HL-60 (cell line): ENCODE measurements at regions not wholly inside any gene's neighbourhood (a gene's known extent, or its start where the extent isn't known, plus 50 kb on each side); places are given as distances from the start of the nearest gene placed in this dataset.

Experiments used
- POLR2AphosphoS5 ChIP-seq: IDR thresholded peaks from 2 replicates; pipeline ENCODE4 v1.6.1; 2012; ENCODE audit warnings: low read depth
- TF ChIP-seq, protein P1 (sequence below): IDR thresholded peaks from 2 replicates; pipeline ENCODE4 v1.6.1; 2012; ENCODE audit warnings: low read depth; ENCODE audit not compliant: insufficient replicate concordance
- TF ChIP-seq, protein P2 (sequence below): IDR thresholded peaks from one replicate; pipeline ENCODE4 v1.5.1; 2011; ENCODE audit warnings: low read length, control low read depth, inconsistent platforms; ENCODE audit not compliant: insufficient read depth

DNA sequence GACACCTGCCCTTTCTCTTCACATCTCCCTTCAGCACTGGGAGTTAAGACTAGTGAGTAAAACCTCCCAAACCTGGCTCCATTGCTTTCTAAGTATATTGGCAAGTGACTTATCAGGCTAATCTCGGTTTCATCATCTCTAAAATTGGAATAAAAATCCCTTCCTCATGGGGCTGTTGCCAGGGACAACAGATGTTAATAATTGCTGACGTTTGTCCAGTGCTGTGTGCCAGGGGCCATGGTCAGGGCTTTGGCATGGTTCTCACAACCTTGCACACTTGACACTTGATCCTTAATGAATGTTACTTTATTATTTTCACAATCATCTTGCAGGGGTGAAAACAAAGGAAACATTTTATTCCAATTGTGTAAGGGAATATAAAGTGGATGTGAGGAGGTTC, 1262.0 kb upstream of the WWC1 start:
- TF ChIP-seq, protein P1, sequence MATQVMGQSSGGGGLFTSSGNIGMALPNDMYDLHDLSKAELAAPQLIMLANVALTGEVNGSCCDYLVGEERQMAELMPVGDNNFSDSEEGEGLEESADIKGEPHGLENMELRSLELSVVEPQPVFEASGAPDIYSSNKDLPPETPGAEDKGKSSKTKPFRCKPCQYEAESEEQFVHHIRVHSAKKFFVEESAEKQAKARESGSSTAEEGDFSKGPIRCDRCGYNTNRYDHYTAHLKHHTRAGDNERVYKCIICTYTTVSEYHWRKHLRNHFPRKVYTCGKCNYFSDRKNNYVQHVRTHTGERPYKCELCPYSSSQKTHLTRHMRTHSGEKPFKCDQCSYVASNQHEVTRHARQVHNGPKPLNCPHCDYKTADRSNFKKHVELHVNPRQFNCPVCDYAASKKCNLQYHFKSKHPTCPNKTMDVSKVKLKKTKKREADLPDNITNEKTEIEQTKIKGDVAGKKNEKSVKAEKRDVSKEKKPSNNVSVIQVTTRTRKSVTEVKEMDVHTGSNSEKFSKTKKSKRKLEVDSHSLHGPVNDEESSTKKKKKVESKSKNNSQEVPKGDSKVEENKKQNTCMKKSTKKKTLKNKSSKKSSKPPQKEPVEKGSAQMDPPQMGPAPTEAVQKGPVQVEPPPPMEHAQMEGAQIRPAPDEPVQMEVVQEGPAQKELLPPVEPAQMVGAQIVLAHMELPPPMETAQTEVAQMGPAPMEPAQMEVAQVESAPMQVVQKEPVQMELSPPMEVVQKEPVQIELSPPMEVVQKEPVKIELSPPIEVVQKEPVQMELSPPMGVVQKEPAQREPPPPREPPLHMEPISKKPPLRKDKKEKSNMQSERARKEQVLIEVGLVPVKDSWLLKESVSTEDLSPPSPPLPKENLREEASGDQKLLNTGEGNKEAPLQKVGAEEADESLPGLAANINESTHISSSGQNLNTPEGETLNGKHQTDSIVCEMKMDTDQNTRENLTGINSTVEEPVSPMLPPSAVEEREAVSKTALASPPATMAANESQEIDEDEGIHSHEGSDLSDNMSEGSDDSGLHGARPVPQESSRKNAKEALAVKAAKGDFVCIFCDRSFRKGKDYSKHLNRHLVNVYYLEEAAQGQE, result no peak
- TF ChIP-seq, protein P2, sequence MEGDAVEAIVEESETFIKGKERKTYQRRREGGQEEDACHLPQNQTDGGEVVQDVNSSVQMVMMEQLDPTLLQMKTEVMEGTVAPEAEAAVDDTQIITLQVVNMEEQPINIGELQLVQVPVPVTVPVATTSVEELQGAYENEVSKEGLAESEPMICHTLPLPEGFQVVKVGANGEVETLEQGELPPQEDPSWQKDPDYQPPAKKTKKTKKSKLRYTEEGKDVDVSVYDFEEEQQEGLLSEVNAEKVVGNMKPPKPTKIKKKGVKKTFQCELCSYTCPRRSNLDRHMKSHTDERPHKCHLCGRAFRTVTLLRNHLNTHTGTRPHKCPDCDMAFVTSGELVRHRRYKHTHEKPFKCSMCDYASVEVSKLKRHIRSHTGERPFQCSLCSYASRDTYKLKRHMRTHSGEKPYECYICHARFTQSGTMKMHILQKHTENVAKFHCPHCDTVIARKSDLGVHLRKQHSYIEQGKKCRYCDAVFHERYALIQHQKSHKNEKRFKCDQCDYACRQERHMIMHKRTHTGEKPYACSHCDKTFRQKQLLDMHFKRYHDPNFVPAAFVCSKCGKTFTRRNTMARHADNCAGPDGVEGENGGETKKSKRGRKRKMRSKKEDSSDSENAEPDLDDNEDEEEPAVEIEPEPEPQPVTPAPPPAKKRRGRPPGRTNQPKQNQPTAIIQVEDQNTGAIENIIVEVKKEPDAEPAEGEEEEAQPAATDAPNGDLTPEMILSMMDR, result no peak
- no peak for TF ChIP-seq POLR2AphosphoS5
